ENCODE measurements at regions not wholly inside any gene's neighbourhood (a gene's known extent, or its start where the extent isn't known, plus 50 kb on each side); places are given as distances from the start of the nearest gene placed in this dataset.

GRCh38 chr12:45553204-45553603 is 176.3 kb upstream of the ARID2 start:
- TF ChIP-seq CTCF (IDR thresholded peaks at IDR 0.05; ENCODE audit: low read depth, low read length): no peak
- no peak for TF ChIP-seq EZH2phosphoT487 (IDR thresholded peaks at IDR 0.05; ENCODE audit: low read depth)
